Activated T-helper 17 cell treated with anti-CD3 and anti-CD28 coated beads, Interleukin-2, amount 50 U/mL, for 72 hours (primary cell): ENCODE measurements at regions not wholly inside any gene's neighbourhood (a gene's known extent, or its start where the extent isn't known, plus 50 kb on each side); places are given as distances from the start of the nearest gene placed in this dataset.

Experiments used
- ATAC-seq: fragments of 150-1000 bp; cut with Tn5 transposase; replicated peaks from 2 replicates; pipeline ENCODE4 v1.10.0; 2021; ENCODE audit warnings: mild to moderate bottlenecking, moderate library complexity
- H3K27ac Mint-ChIP-seq: one replicate; pipeline ENCODE4 v1.8.0; 2022; ENCODE audit warnings: mixed read lengths
- H3K27me3 Mint-ChIP-seq: one replicate; pipeline ENCODE4 v1.8.0; 2022; ENCODE audit warnings: mixed read lengths
- H3K36me3 Mint-ChIP-seq: one replicate; pipeline ENCODE4 v1.8.0; 2022; ENCODE audit warnings: low read depth, mild to moderate bottlenecking, mixed read lengths
- H3K4me1 Mint-ChIP-seq: one replicate; pipeline ENCODE4 v1.8.0; 2022; ENCODE audit warnings: mixed read lengths
- H3K4me3 Mint-ChIP-seq: one replicate; pipeline ENCODE4 v1.8.0; 2022; ENCODE audit warnings: mild to moderate bottlenecking, mixed read lengths
- H3K9me3 Mint-ChIP-seq: one replicate; pipeline ENCODE4 v1.8.0; 2022; ENCODE audit warnings: mixed read lengths

DNA sequence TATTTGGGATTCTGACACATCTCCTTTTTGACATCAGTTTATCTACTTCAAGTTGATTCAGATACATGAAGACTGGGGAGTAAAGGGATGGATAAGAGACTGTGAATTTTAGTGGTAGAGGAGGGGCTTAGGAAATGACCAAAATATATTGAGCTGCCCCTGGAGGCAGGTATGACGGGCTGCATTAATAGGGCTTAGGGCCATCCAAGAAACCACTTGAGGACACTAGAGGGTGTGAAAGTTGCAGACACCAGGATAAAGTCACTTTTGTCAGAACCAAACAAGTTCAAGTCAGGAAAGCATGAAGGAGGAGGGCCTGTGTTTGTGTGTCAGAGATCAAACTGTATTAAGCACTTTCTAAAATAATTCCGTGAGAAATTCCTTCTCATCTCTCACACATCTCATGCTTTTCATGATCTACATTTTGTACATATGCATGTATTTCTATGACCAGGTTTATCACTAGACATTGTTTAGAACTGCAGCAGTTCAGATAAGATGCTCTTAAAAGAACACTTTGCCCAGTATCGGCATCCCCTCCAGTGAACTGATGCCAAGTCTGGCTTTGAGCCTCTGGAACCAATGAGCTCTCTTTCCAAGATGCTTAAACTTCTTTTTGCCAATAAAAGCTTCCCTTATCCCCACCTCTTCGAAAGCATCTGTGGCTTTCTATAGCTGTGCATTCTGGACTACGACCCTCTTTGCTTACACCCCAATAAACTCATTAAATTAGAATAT, 136.9 kb downstream of the SLC38A1 start:
- Mint-ChIP-seq H3K36me3 (no peaks in the 10 kb centered on the region), H3K27ac (no peak overlapping the region), H3K4me1 (no peaks in the 10 kb centered on the region), H3K27me3 (peaks cover 9% of the 10 kb centered on the region), H3K9me3 (no peaks in the 10 kb centered on the region), H3K4me3 (no peak overlapping the region)
- no peak for ATAC-seq

DNA sequence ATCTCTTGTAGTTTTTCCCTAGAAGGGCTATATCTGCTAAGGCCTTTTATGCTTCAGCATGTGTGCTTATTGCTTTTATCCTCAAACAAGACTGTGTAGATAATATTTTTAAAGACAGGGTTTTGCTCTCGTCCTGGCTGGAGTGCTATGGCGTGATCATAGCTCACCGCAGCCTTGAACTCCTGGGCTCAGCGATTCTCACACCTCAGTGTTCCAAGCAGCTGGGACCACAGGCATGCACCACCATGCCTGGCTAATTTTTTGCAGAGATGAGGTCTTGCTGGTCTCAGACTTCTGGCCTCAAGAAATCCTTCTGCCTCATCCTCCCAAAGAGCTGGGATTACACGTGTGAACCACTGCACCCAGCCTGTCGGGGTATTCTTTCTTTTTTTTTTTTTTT, 137.3 kb upstream of the SCAF11 start:
- Mint-ChIP-seq H3K9me3 (no peaks in the 10 kb centered on the region), H3K4me1 (no peaks in the 10 kb centered on the region), H3K36me3 (no peaks in the 10 kb centered on the region), H3K27ac (no peak overlapping the region), H3K27me3 (peaks cover 9% of the 10 kb centered on the region), H3K4me3 (no peak overlapping the region)
- ATAC-seq, result no peak

- no peak overlapping the region for H3K4me3 Mint-ChIP-seq
- ATAC-seq, result no peak
- no peak overlapping the region for H3K27ac Mint-ChIP-seq
- H3K4me1 Mint-ChIP-seq, result no peaks in the 10 kb centered on the region
- no peaks in the 10 kb centered on the region for H3K9me3 Mint-ChIP-seq
- no peaks in the 10 kb centered on the region for H3K36me3 Mint-ChIP-seq
- peaks cover 13% of the 10 kb centered on the region for H3K27me3 Mint-ChIP-seq
Observed at GRCh38 chr12:46126050-46126727, 135.8 kb upstream of the SCAF11 start.

DNA sequence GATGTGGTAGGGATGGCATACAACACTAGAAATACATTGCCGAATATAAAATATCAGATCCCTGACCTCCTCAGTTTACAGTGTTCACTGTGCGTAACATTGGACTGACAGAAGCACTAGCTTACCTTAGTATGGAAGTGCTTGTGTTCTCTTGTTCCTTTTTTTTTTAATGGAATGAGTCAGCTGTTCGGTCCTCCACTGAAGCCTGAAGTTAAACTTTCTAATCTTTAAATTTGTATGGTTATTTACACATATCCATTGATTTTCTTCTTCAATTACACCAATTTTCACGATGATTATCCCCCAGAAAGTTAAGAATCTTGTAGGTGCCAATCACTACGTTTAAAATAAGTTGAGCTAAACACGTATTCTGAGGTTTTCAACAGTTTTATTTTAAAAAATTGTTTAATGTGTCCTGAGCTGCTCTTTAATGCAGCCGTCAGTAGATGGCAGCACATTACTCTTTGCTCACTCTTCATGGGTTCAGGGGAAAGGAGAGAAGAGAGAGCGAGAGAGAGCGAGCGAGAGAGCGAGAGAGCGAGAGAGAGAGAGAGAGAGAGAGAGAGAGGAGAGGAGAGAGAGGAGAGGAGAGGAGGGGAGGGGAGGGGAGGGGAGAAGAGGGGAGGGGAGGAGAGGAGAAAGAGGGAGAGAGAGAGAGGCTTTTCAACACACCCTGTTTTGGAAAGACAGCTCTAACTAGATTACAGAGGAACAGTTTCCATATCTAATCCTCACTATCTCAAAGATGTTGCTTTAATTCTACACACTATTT, 134.7 kb upstream of the SCAF11 start:
- Mint-ChIP-seq H3K4me1 (no peaks in the 10 kb centered on the region), H3K36me3 (no peaks in the 10 kb centered on the region), H3K27ac (peak overlapping the region; percentile 61), H3K27me3 (peaks cover 8% of the 10 kb centered on the region), H3K9me3 (no peaks in the 10 kb centered on the region), H3K4me3 (peak overlapping the region; percentile 32)
- ATAC-seq, result peak; percentile 88

DNA sequence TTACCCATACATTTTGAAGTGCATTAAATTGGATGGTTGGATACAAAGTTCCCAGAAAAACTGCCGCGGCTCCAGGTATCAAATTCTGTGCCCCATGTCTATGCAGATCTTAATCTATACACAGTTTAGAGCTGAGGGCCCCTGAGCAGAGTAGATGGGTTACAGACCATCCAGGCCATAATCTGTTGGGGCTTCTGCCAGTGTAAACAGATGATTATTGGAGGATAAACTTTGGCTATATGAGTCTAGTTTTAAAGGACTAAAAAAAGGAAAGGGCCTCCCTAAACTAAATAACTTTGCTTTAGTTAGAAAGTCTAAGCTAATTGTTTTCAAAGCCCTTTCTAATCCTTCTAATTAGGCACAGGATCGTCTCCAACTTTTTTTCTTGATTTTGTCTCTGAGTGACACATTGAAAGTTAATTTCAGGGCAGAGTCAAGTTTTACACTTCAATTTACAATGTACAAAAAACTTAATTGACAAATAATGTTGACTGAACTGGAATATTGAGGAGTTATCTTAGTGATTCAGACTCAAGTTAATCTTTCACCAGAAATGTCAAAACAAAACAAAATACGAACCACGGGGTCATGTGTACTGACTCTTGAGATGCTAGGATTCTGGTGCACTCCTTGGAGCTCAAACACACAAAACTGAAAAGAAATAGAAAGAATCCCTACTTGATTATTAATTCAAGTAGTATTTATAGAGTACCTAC, 133.9 kb upstream of the SCAF11 start:
- Mint-ChIP-seq H3K27me3 (peaks cover 11% of the 10 kb centered on the region), H3K27ac (no peak overlapping the region), H3K4me1 (no peaks in the 10 kb centered on the region), H3K4me3 (peak overlapping the region; percentile 32), H3K36me3 (no peaks in the 10 kb centered on the region), H3K9me3 (no peaks in the 10 kb centered on the region)
- ATAC-seq, result no peak

DNA sequence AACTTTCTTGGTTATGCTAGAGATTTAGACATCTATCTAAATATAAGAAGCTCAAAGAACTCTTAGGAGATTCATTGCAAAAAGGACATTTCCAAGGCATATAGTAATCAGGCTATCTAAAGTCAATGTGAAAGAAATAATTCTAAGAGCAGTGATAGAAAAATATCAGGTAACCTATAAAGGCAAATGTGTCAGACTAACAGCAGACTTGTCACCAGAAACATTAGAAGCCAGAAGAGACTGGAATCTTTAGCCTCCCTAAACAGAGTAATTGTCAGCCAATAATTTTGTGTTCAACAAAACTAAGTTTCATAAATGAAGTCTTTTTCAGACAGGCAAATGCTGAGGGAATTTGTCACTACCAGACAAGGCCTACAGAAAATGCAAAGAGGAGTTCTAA, 122.0 kb upstream of the SCAF11 start:
- Mint-ChIP-seq H3K4me3 (no peak overlapping the region), H3K27me3 (peaks cover 10% of the 10 kb centered on the region), H3K36me3 (no peaks in the 10 kb centered on the region), H3K27ac (no peak overlapping the region), H3K4me1 (no peaks in the 10 kb centered on the region), H3K9me3 (peaks cover 5% of the 10 kb centered on the region)
- ATAC-seq, result no peak

- no peak overlapping the region for H3K4me3 Mint-ChIP-seq
- H3K36me3 Mint-ChIP-seq, result no peaks in the 10 kb centered on the region
- peaks cover 10% of the 10 kb centered on the region for H3K27me3 Mint-ChIP-seq
- H3K27ac Mint-ChIP-seq, result no peak overlapping the region
- H3K9me3 Mint-ChIP-seq, result peaks cover 5% of the 10 kb centered on the region
- ATAC-seq, result no peak
- H3K4me1 Mint-ChIP-seq, result no peaks in the 10 kb centered on the region
Observed at GRCh38 chr12:46111715-46112114, 121.3 kb upstream of the SCAF11 start.

DNA sequence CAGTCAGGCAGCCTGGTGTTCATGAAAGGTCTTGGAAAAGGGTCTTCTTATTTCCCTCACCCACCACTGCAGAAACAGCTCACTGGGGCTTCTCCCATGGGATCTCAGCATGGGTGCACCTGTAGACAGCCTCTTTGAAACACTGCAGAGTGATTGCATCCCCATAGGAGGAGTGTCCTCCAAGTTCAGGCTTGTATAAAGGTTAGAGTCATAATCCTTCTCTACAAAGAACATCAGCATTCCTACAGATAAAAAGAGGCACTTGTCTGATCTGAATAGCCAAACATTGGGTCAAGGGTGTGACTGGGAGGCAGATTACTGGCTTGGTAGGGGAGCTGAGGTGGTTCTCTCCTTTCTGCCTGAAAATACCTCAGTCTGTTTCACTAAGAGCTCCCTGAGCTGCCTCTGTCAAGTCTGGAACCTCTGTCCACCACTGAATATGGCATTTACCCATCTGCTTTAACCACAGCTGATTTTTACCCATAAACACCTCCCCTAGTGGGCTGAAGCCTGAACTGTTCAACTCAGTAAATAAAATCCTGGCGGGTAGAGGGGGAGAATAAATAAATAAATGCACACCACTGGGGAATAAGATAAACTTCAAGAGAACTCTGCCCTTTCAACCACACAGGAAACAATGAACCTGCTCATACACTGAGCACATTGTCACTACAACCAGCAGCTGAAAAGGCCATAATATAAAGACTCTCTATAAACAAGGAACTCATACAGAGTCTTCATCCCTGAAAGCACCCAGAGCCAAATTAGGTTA, 120.7 kb upstream of the SCAF11 start:
- Mint-ChIP-seq H3K4me3 (no peak overlapping the region), H3K9me3 (peaks cover 5% of the 10 kb centered on the region), H3K27me3 (peaks cover 7% of the 10 kb centered on the region), H3K4me1 (no peaks in the 10 kb centered on the region), H3K27ac (no peak overlapping the region), H3K36me3 (no peaks in the 10 kb centered on the region)
- no peak for ATAC-seq

- H3K27me3 Mint-ChIP-seq, result peaks cover 7% of the 10 kb centered on the region
- H3K9me3 Mint-ChIP-seq, result peaks cover 5% of the 10 kb centered on the region
- H3K4me3 Mint-ChIP-seq, result no peak overlapping the region
- no peak overlapping the region for H3K27ac Mint-ChIP-seq
- H3K4me1 Mint-ChIP-seq, result no peaks in the 10 kb centered on the region
- H3K36me3 Mint-ChIP-seq, result no peaks in the 10 kb centered on the region
- no peak for ATAC-seq
Observed at GRCh38 chr12:46110223-46110611, 119.8 kb upstream of the SCAF11 start.

GRCh38 chr12:46109343-46110222, 119.2 kb upstream of the SCAF11 start:
- Mint-ChIP-seq H3K4me3 (no peak overlapping the region), H3K9me3 (peaks cover 5% of the 10 kb centered on the region), H3K4me1 (no peaks in the 10 kb centered on the region), H3K27ac (no peak overlapping the region), H3K27me3 (peaks cover 7% of the 10 kb centered on the region), H3K36me3 (no peaks in the 10 kb centered on the region)
- no peak for ATAC-seq

- Mint-ChIP-seq H3K4me3 (no peak overlapping the region), H3K27me3 (peaks cover 7% of the 10 kb centered on the region), H3K36me3 (no peaks in the 10 kb centered on the region), H3K27ac (no peak overlapping the region), H3K9me3 (peaks cover 5% of the 10 kb centered on the region), H3K4me1 (no peaks in the 10 kb centered on the region)
- ATAC-seq, result no peak
Observed at GRCh38 chr12:46108721-46109120, 118.3 kb upstream of the SCAF11 start.

- H3K27ac Mint-ChIP-seq, result no peak overlapping the region
- H3K4me3 Mint-ChIP-seq, result no peak overlapping the region
- peaks cover 7% of the 10 kb centered on the region for H3K27me3 Mint-ChIP-seq
- H3K36me3 Mint-ChIP-seq, result no peaks in the 10 kb centered on the region
- no peaks in the 10 kb centered on the region for H3K4me1 Mint-ChIP-seq
- H3K9me3 Mint-ChIP-seq, result peaks cover 5% of the 10 kb centered on the region
- no peak for ATAC-seq
Observed at GRCh38 chr12:46107591-46107990, 117.2 kb upstream of the SCAF11 start.

- H3K9me3 Mint-ChIP-seq, result no peaks in the 10 kb centered on the region
- H3K27ac Mint-ChIP-seq, result no peak overlapping the region
- H3K36me3 Mint-ChIP-seq, result no peaks in the 10 kb centered on the region
- H3K4me3 Mint-ChIP-seq, result no peak overlapping the region
- no peak for ATAC-seq
- H3K27me3 Mint-ChIP-seq, result peaks cover 7% of the 10 kb centered on the region
- H3K4me1 Mint-ChIP-seq, result no peaks in the 10 kb centered on the region
Observed at GRCh38 chr12:46105735-46106134, 115.4 kb upstream of the SCAF11 start.
